Right hindlimb (tissue), 1 donor: ENCODE measurements at regions not wholly inside any gene's neighbourhood (a gene's known extent, or its start where the extent isn't known, plus 50 kb on each side); places are given as distances from the start of the nearest gene placed in this dataset.

Experiments
- DNase-seq: peaks from one replicate; pipeline ENCODE4 v3.0.0-alpha.2; 2018

DNA sequence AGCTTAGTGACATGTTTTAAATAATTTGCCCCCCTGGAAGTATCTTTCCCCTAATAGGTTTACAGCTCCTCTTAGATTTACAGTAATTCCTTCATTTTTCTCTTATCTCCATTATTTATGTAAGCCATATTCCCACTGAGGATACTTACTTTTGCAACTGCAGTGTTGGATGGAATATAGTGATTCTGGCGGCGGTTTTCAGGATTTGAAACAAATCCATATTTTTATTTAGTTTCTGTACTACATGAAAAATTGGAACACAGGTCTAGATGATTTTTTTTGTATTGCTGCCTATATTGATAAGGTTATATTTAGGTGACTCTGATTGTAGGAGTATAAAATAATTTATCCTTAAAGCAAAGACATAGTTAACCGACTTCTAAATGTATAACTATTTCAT, 391.6 kb upstream of the SUCLG2 start:
- DNase-seq = no peak

DNA sequence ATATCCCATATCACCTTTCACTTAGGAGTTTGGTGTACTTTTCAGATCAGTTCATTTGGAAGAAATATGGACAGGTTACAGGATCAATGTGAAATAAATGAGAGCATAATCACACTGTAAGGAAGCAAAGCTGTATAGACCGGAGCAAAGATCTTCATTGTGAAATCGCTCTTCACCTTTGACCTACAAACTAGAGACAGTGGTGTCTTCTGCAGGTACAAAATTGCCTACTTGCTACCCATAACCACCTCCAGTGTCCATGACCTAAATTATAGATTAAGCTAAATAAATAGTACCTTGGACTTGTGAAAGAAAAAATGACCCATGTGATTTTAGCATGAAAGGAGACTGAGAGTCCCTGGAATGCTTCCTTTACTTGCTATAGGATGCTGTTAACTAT, 379.5 kb upstream of the SUCLG2 start:
- no peak for DNase-seq

DNA sequence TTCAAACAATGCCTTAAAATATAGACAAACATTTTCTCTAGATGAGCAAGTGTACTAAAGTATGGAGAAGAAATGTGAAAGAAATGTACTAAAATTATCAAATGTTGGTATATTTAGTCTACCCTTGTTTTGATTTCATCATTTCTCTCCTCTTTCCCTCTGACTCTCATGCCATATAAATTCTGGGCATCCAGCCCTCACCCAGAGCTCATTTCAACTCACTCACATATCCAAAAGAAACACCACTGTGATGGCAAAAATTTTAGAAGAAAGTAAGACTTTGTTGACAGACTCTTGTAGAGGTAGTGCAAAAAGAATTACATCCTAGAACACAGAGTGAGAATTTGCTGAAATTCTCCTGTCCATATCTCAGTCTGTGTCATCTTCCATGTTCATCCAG, 377.8 kb upstream of the SUCLG2 start:
- no peak for DNase-seq

DNA sequence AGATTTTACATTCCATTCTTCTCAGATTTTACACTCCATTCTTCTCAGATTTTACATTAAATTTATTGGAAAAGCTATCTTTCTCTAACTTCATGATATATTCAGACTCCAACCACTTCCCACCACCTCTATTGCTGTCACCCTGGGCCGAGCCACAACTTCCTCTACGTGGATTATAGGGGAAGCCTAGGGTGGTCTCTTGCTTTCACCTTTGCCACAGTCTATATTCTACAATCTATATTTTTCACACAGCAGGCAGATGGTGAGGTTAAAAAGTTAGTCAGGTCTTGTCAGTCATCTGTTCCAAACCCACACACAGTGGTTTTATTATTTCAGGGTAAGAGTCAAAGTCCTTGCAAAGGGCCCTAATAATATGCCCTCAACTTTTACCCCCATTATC, 370.8 kb upstream of the SUCLG2 start:
- no peak for DNase-seq

DNA sequence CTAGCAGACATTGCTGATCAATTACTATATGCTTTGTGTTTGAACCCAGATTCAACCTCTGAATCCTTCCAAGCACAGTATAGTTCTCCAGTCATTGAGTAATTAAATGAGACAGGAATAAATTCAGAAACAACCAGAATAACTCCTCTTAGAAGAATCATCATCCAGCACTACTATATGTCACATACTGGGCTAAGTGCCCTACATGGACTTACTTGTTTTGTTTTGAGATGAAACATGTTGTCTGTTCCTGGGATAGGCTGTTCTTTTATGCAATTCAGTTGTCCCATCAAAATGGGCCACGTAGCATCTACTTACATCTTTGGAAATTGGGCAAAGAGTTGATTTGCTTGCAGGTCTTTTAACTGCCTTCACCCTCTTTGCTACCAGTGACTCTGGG, 365.5 kb upstream of the SUCLG2 start:
- DNase-seq = no peak

DNA sequence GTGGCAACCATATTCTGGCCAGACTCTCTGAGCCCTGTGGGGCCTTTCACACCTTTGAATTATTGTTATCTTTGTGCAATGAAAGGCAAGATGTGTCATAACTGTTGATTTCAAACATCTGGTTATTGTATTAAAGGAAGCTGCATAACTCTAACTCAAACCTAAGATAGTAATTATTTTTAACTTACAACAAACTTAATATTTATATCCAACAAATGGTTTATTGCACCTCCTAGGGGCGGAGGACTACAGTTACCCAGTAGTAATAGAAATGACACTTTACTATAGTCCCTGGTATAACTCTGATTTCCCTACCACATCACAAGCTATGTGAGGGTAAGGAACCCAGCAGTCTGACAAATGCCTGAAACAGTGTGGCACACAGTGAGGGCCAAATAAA, 363.9 kb upstream of the SUCLG2 start:
- no peak for DNase-seq

DNA sequence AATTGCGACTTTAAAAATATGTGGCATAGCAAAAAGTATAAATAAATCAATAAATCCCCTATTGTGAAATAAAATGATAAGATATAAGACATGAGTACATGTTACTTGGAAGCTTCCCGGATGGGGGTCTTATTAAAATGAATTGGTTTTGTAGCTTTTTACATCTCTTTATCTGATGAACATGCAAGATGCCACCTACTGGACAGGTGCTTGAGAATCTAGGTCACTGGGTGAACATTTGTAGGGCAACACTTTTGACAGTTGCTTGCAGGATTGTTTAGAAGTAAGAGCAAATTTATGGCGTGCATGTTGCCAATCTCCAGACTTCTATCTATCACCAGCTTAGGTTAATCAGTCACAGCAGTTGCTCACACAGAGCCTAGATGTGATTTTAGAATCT, 362.7 kb upstream of the SUCLG2 start:
- no peak for DNase-seq

DNA sequence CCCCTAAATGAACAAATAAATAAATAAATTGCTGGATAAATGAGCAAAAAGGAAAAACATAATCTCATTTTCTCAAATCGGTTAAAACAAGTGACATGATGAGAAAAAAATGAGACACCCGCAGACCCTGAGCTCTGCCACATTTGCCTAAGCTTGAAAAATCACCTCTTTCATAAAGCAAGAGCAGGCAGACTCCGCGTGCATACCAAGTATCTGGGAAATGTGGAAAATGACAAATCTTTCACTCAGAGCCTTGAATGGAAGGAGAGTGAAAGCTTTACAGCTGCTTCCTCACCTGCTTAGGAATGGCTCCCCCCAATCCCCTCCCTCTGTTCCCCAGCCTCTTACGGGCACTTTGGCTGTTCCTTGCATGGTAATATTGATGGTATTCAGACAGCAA, 355.5 kb upstream of the SUCLG2 start:
- DNase-seq = no peak

DNA sequence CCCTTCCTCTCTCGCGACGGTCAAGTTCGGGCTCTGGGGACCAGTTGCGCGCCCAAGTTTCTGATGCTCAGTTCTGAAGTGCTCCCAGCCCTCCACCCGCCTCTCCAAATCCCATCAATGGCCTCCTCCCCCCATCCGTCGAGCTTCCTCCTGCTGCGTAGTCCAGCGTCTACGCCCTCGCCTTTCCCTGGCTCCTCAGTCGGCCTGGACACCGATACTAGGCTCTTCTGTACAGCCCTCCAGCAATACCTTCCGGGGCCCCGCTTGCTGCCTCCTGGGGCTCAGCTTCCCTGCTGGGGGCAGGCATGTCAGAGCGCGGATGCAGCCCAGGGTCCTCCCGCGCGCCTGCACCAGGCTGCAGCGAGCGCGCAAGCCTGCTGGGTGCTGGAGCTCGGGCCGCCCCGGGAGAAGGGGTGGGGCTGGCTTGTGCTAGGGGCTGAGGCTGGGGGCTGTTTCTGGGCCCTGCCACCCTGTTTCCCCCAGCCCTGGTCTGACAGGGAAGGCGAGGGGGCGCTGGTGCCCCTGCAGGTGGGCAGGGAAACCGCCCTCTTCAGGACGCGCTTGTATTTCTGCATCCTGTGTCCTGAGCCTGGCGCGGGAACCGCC, 353.3 kb upstream of the SUCLG2 start:
- DNase-seq = peak; percentile 59

DNA sequence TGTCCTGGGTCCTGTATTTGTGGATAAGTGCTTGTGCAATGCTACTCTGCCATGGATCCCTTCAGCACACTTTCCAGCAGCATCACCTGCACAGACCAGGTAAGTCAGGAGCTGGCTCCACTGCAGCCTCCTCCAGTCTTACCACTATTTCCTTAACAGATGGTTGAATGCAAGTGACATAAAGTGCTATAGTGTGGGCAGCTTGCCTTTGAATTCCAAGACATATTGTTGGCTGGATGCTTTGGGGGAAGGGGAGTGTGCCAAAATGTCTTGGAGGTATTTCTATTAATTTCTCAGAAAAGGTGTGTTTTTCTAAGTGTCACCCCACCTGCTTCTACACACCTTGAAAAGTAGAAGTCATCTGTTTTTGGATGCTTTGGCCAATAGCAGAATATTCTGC, 352.2 kb upstream of the SUCLG2 start:
- DNase-seq = no peak

DNA sequence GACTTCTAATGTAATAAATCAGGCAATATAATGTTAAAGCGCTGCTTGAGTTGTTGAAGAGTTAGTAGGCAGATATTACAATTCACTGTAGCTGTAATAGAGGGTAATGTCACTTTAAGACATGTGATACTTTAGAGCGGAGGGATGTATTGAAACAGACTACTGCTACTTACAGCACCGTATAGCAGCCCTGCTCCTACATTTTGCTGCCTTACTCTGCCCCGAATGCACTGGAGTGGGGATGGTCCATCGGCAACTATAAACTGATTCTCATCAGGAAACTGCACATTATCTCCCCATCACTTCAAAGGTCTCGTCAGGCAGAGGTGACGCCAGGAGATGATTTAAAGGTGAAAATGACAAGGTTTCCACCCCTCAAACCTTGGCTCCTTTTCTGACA, 349.7 kb upstream of the SUCLG2 start:
- DNase-seq = no peak

DNA sequence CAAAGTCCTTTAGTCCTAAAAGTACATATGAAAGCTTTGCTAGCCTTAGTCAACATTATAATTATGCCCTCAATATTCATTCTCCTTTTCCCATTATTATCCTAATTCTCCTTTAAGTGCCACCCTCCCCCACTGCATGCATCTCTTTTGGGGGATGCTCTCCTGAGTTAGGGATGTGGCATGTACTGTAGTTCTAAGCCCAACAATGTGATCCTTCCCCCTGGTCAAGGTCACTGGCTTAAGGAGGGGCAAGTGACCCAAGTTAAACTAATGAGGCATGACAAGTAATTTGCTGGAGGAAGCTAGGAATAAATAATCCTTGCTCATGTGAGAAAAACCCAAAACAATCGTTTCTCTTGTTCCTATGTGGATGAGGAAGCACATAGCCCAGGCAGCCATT, 343.9 kb upstream of the SUCLG2 start:
- DNase-seq = no peak

DNA sequence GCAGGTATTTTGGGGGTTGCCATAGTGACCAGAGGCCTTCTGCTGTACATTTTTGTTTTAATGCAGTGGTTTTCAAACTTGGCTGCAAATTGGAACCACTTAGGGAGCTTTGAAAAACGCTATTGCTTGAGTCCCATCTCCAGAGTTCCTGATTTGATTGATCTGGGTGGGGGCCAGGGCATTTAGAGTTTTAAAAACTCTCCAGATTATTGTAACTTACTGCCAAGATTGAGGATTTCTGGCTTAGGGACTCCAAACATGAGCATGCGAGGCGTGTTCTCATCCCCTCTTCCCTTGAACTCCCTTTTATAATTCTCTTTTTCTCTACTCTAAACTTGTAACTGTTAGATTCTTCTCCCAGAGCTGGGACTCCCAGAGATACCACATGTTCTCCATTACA, 340.8 kb upstream of the SUCLG2 start:
- peak; percentile 49 for DNase-seq

DNA sequence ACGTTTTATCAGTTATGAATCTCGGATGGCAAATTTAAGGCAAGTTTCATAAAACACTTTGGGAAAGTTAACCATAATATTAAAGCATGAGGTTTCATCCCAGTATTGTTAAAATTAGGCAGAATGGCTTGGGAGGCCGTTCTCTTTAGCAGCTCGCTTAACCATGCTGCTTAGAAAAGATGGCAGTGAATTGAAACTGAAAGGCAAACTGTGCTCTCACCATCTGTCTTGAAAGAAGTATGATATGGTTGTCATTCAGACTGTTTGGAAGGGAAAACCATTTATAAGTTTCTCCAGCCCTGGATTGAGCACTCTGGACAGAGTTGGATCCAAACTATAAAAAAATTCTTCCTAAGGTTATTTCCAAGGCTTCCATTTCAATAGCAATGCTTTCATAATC, 332.3 kb upstream of the SUCLG2 start:
- no peak for DNase-seq

DNA sequence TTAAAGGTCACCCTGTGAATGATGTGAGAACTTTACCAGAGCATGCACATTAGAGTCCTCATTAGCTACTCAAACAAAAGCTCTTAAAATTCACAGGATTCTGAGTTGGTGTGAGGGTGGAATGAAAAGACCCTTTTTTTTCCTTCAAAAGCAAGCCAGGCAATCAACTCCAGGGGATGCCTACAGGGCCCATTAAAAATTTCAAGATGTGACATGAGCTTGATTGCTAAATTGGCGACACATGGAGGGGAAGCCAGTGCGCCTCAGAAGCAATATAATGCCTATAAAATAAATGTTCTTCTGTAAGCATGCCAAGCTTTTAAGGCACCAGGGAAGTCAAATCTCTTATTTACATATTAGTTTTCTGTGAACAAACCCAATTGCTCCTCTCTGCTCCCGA, 328.8 kb upstream of the SUCLG2 start:
- no peak for DNase-seq

DNA sequence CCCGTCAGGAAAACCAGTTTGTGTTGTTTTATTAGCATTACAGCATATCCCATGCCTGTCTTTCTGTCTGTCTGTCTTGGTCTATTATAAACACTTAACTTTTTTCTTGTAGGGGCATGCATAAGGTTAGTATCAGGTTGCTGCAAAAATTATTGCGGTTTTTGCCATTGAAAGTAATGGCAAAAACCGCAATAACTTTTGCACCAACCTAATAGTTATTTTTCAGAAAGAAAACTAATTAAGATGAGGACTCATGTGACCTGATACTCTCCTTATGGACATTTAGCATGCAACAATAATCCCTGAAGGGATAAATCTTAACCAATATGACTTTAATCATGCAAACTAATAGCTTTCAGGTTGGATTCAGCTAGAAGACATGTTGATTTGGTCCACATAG, 326.7 kb upstream of the SUCLG2 start:
- no peak for DNase-seq

DNA sequence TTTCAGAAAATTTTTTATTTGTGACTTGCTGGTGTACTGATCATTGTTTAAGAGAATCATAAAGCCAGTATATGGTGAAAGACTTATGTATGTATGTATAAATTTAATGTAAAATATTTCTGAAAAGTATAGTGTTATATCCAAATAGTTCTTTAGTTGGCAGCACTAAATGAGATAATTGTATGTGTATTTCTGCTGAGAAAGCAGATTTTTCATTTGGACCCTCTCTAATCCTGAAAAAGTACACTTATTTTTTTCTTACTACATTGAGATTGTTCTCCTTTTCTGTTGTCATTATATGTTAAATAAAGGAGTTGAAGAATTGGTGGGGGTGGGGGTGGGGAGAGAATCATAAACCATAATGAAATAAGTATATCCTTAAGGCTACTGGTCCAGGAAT, 324.9 kb upstream of the SUCLG2 start:
- DNase-seq = no peak

DNA sequence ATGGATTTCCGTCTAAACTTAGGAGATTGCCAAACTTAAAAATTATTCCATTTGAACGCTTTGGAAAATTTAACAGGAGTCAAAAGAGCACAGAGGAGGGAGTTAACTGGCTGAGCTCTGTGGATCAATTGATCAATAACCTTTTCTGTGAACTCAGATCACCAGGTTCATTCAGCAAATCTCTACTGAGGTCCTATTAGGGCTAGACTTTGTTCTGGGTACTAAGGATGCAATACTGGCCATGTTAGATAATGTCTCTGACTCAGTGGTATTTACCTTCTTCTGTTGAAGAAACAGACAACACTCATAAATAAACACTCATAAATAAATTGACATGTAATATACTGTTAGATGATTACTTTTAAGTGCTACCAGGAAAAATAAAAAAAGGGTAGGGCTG, 323.4 kb upstream of the SUCLG2 start:
- DNase-seq = no peak

DNA sequence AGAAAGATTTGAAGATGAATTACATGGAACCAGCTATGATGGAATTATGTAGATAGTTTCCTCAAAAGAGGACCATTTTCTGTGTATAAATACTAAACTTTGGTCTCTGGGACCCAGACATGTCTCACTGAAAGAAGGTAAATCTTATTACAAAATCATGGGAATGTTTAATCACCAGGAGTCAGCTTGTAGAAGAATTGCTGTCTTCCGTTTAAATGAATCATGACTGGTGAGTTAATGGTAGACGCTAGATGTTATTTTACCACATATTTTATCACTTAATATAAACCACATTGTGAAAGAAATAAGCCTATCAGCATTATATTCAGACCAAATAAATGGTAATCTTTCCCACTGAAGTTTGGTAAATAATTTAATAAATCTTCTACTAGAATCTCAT, 322.3 kb upstream of the SUCLG2 start:
- no peak for DNase-seq

DNA sequence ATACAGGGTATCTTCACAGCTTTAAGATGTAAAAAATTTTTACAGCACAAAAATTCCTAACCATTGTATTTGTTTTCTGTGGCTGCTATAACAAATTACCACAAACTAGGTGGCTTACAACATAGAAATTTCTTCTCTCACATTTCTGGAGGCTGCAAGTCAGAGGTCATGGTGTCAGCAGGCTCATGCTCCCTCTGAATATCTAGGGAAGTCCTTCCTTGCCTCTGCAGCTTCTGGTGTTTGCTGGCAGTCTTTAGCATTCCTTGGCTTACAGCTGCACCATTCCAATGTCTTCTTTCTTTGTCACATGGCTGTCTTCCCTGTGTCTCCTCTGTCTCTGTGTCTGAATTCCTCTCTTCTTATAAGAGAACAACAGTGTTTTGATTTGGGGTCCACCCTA, 310.2 kb upstream of the SUCLG2 start:
- DNase-seq = no peak

DNA sequence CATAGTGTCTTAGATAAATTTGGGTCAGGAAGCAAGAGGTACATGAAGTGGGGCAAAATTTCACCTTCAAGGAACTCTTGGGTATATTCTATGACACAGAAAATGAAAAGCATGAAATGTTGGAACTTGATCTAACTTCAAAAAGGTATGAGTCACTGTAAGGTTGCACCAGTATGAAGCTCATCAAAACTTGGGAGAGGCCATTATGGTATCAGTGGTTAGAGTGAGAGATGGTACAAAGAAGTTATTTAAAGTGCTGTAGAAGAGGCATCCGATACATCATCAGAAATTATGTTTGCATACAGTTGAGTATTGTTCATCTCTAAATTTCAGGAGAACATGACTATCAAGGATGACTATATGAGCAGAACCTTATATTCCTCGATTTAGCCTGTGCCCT, 302.9 kb upstream of the SUCLG2 start:
- DNase-seq = no peak

DNA sequence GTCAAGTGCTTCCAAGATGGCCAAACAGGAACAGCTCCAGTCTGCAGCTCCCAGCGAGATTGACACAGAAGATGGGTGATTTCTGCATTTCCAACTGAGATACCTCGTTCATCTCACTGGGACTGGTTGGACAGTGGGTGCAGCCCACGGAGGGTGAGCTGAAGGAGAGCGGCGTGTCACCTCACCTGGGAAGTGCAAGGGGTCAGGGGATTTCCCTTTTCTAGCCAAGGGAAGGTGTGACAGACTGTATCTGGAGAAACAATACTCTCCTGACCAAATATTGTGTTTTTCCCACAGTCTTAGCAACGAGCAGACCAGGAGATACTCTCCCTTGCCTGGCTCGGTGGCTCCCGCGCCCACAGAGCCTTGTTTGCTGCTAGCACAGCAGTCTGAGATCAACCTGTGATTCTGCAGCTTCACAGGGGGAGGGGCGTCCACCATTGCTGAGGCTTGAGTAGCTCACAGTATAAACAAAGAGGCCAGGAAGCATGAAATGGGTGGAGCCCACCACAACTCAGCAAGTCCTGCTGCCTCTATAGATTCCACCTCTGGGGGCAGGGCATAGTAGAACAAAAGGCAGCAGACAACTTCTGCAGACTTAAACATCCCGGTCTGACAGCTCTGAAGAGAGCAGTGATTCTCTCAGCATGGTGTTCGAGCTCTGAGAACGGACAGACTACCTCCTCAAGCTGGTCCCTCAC, 293.5 kb upstream of the SUCLG2 start:
- DNase-seq = no peak

DNA sequence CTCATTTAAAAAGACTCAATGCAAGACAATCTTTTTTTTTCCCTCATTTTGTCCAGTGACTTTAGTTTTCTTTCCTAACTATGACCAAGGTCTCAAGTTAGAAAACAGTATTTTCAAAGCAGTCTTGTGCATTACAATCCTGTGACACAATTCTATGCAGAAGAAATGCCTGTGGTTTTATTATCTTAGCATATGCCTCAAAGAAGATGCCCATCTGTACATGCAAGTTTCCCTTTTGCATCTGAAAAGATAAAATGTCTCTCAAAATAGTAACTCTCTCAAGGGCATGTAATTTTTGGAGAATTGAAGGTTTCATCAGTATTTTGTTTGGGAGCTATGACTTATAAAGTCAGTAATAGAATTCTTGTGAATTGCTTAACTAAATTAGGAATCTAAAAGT, 292.0 kb upstream of the SUCLG2 start:
- DNase-seq = no peak

DNA sequence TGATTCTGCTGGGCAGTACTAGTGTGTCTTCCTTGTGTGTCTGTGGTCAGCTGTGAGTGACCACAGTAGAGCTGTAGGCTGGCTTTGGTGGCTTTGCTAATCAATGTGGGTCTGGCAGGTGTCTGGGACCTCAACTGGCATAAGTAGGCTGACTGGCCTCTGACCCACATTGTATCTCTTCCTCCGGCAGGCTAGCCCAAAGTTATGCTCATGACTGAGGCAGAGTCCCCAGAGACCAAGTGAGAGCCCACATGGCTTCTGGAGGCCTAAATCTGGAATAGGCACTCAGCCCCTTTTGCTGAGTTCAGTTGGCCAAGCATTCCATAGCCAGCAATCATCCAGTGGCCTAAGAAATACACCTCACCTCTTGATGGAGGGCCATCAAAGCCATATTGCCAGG, 289.1 kb upstream of the SUCLG2 start:
- no peak for DNase-seq

DNA sequence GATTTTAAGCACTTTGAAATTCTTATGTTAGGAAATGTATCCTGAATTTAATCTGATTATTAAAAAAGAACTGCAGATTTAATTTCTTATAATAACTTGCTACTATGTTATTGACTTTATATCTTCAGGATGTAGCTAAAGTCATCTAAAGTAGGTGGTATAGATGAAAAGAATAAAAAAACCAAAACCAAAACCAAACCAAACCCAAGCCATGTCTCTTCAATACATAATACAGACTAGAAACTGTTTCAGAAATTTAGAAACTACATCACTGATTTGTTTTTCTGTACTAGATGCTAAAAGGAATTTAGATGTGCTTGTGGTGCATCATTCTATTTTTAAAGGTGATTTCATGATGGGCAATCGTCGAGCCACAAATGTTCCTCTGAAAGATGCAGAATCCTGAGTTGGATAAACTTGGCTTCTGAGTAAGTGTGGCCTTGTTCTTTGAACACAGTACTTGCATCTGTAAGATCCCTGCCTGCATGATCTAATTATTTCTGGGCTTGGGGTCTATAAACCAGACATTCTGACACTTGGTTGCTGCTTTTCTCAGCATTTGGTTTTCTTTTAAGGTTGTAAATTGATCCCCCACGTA, 287.1 kb upstream of the SUCLG2 start:
- DNase-seq = no peak
